CD4-positive, alpha-beta T cell treated with Interleukin-4 for 4 hours (primary cell): ENCODE measurements at regions not wholly inside any gene's neighbourhood (a gene's known extent, or its start where the extent isn't known, plus 50 kb on each side); places are given as distances from the start of the nearest gene placed in this dataset.
"Not testable (repeated sequence)": the region's sequence is repeated elsewhere in the genome, so short reads cannot be mapped to it uniquely, and the experiment has no call there.

Source experiments
- DNase-seq: peaks from one replicate; pipeline ENCODE4 v3.0.0-alpha.2; 2020

DNA sequence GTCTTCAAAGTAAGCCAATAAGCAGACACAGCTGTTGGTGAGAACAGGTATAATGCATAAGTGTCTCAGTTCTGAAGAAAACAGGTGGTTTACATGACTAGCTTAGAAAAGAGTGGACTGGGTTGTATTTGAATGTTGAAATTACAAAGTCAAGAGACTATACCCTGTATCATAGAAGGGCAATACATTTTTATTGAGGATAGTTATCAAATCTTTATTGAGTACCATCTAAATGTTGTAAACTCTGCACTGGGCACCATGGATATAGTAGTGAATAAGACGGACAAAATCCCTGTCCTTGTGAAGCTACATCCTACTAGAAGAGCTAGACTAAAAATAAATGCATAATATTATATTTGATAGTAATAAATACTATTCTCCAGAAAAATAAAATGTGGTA is 88.5 kb upstream of the CDC42EP3 start:
- DNase-seq: not testable (repeated sequence)

- DNase-seq: no peak
Observed at GRCh38 chr2:37760471-37760870, 89.0 kb upstream of the CDC42EP3 start.

- not testable (repeated sequence) for DNase-seq
Observed at GRCh38 chr2:37762281-37762680, 90.8 kb upstream of the CDC42EP3 start.

DNA sequence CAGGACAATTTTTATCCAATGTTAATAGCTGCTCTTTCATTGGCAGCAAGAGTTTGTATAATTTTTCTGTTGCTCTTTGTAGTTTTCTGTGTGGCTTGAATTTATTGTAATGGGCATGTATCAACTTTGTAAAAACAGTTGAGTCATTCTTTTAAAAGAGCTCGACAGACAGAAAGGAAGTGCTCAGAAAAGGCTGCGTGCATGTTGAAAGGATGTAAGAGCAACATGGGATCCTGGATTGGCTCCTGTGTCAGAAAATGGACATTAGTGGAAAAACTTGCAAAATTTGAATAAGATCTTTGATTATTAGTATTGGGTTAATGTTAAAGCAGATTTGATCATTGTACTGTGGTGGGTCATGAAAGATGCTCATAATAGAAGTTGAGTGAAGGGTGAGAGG is 93.3 kb upstream of the CDC42EP3 start:
- no peak for DNase-seq

DNA sequence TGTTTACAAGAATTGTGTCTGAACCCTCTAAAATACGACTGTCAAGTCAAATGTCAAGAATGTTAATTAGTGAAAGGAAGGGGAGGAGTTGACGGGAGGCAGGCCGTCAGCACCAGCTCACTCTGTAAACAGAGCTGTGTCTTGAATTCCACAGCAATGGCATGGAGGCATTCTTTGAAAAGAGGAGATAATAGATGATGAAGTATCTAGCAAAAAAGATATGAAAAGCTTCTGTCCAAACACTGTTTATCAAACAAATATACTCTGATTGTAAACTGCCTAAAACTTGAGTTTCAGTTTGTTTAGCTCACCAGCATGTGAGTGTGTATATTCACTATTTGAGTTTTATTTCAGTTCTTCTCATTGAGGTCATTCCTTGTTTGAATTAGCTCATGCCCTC is 94.7 kb upstream of the CDC42EP3 start:
- no peak for DNase-seq

GRCh38 chr2:37767046-37767445 is 95.6 kb upstream of the CDC42EP3 start:
- no peak for DNase-seq

GRCh38 chr2:37767959-37768925 is 96.8 kb upstream of the CDC42EP3 start:
- DNase-seq: no peak

GRCh38 chr2:37769551-37769950 is 98.1 kb upstream of the CDC42EP3 start:
- DNase-seq: no peak

- DNase-seq: no peak
Observed at GRCh38 chr2:37770797-37771196, 99.4 kb upstream of the CDC42EP3 start.

GRCh38 chr2:37771600-37772088 is 100.2 kb upstream of the CDC42EP3 start:
- no peak for DNase-seq

DNA sequence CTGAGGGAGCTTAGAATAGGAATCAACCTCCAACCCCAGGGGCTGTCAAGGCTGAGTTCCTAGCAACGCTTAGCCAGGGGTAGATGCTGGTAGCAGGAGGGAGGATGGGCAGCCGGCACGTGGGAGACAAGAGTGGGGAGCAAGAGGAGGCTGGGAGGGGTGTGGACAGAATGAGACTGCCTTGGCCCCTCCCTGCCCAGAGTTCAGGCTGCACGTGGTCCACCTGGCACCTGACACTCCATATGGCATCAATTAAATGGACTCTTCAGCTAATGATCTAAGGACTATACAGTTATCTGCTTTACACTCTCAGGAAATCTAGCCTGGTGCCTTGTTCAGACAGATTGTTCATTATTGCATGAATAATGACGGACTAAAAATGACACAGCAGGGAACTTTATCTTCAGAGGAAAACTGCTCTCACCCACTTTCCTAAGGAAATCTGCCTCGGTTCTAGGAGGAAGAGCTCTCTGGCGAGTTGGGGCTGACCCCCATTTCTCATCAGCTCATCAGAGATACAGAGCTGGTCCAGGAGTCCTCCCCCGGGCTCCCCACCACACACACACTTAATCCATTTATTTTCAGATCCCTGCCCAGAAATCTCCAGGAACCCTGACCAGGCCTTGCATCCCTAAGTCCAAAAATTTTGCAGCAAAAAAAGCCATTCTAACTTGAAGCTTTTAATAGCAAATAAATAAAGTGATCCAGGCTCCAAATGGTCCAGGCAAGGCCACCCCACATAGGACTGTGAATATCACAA is 102.1 kb upstream of the CDC42EP3 start:
- DNase-seq: no peak

DNA sequence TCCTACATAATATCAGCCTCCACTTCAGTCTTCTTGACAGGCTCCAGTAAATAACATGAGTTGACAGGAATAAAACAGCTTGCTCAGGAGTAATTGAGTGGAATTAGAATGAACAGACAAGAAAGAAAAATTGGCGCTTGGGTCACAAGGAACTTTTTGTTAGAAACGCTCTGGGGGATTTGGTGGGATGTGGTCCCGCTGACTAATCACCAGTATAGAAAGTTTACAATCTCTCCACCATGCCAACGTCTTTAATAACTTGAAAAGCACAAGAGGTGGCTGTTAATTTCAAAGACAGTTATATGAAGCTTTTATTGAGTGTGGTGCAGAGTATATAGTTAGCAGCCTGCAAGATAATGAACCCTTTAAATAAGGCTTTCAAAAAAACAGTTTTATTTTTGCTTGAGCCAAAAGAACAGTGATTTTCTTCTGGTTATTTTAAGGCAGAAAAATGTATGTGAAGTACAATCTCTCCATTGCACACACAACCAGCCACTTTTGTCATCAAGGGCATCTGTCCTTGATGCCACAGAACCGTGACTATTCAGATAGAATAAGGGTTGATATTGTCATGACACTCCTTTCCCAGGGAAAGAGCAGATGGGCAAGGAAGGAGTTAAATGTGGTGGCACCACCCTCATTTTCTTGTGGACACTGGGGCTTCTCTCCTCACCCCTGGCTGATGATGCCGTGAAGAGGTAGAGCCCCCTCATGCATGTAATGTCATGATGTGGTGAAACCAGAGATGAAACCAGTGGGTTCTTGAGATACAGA is 102.9 kb upstream of the CDC42EP3 start:
- DNase-seq: not testable (repeated sequence)

- DNase-seq: no peak
Observed at GRCh38 chr2:37774976-37775907, 103.8 kb upstream of the CDC42EP3 start.

DNA sequence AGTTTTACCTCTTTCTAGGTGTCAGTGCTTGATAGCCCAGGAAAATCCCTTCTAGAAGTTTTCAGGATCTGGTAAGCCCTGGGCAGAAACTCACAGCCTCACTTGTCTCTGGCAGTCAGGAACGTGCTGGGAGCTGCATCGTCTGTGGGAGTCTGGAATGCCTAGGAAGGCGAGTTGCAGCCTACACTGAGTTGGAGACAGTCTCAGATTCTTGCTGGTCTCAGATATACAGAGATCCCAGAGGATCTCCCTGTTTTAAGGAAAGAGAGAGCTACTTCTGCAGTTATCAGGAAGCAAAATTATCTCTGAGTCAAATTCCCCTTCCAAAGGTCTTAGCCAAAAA is 104.4 kb upstream of the CDC42EP3 start:
- DNase-seq: no peak

DNA sequence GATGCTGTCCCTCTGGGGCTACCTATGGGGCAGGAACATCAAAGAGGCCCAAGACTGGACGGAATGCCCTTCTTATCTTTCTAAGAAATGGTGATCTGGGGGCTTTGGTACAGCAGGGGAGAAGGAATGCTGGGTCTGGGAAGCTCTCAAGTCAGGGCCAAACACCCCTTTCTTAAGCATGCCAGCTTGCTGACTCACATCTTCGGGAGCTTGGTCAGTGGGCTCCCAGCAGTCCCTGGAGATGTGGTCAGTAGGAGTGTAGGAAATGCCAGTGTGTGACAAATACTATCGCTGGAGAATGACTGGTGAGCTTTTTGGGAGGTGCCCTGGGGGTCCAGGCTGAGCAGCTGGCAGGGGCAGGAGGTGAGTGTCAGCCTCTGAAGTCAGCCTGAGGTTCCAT is 105.0 kb upstream of the CDC42EP3 start:
- DNase-seq: no peak

DNA sequence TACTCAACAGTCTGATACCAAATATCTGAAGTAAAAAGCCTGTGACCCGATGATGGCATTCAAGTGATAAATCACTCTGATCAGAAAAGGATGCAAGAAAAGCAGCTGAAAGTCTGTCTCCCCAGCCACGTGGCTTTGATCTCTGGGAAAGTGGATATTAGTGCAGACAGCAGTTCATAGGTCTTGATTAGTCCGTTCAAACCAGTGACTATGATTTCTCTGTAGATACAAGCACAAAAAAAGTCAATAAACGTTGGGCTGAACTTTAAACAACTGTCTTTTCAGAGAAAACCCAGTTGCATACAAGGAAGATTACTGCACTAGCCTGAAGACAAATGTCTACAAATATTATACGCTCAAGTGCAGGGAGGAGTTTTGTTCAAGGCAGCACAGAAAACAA is 107.7 kb upstream of the CDC42EP3 start:
- no peak for DNase-seq

DNA sequence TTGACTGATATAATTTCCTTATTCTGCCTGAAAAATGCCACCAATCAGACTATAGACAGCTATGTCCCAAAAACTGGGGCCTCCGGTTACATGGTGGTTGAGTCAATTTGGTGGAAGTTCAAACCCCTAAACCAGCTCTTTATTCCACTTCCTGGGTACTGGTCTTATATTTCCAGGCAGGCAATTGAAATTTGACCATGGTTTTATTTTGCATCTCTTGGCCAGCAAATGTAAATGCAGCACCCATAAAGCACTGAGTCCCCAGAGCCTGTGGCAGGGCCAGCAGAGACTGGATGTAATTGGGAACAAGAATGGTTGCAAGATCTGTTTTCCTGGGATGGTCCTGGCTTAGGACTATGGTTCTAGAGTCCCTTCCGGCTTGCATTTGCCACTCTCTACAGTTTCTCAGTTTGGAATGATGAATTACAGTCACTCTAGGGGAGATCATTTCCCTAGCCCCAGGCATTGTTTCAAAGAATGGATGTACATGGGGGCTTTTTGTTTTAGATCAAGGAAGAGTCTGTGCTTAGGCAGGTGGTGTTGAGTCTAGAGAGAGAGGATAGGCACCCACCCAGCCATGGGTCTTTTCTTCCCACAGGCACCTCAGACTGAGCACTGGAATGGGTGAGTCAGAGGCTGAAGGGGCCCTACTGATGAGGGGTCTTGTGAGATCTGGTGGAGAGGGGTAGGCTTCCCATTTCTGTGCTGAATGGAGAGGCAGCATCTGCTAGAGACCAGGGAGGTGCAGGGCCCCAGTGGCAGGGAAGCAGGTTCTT is 108.4 kb upstream of the CDC42EP3 start:
- no peak for DNase-seq

- DNase-seq: no peak
Observed at GRCh38 chr2:37780387-37780676, 108.9 kb upstream of the CDC42EP3 start.

DNA sequence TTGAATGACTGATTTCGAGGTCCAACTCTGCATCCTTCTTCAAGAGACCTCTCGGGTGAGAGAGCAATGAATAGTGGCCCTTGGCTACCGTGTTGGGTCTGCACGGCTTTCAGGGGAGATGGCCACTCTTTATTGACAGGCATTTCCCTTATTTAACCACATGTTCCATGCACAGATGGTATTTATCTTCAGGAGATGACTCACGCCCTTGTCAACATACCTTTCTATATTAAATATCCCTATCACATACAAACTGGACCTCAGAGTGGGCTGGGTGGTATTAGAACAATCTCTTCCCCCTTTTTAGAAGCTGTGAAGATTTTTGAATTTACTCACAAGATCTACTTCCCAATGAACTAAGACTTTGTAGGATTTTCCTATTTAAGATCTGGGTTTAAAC is 109.6 kb upstream of the CDC42EP3 start:
- DNase-seq: no peak

DNA sequence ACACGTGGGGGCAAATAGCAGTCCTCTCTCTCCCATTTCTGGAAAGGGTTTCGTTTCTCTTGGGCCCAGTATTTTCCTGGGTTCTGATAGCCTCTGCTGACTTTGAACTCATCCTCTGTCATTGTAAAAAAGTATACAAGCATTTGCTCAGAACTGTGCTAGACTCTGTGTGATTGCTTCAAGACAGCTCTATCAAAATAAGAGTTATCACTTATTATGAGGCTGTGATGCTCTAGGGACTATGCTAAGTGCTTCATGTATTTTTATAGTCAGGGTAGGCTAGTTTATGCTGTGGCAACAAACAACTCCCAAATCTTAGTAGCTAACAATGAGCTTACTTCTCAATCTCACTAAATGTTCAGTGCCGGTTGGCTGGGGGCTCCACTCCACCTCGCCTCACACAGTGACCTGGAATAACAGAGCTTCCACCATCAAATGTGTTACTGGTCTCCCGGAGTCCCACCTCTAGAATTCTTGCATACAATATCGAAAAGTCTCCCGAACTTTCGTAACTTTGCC is 110.8 kb upstream of the CDC42EP3 start:
- no peak for DNase-seq

GRCh38 chr2:37782721-37783371 is 111.4 kb upstream of the CDC42EP3 start:
- no peak for DNase-seq
